Ascending aorta (tissue), 2 donors: ENCODE measurements at regions not wholly inside any gene's neighbourhood (a gene's known extent, or its start where the extent isn't known, plus 50 kb on each side); places are given as distances from the start of the nearest gene placed in this dataset.
A peak's percentile ranks its signal among the peaks of the same experiment; 100 is the strongest.
"Not testable (repeated sequence)": the region's sequence is repeated elsewhere in the genome, so short reads cannot be mapped to it uniquely, and the experiment has no call there.

Experiments
- DNase-seq, 2 donors: peaks; one replicate each; pipeline ENCODE4 v3.0.0-alpha.2; 2019; ENCODE audit warnings: low spot score in 2 of 2
- H3K27ac ChIP-seq, 2 donors: fragments of 200-600 bp; sonication (generic); one replicate each; pipeline ENCODE4 v1.5.1; 2016 to 2017; ENCODE audit warnings: mild to moderate bottlenecking in 1 of 2
- H3K27me3 ChIP-seq: fragments of 200-600 bp; sonication (generic); one replicate; pipeline ENCODE4 v1.5.1; 2017
- H3K36me3 ChIP-seq, 2 donors: fragments of 200-600 bp; sonication (generic); one replicate each; pipeline ENCODE4 v1.5.1; 2016
- H3K4me1 ChIP-seq, 2 donors: fragments of 200-600 bp; sonication (generic); one replicate each; pipeline ENCODE4 v1.5.1; 2016 to 2017; ENCODE audit warnings: mild to moderate bottlenecking in 1 of 2
- H3K4me3 ChIP-seq, 2 donors: fragments of 200-600 bp; sonication (generic); one replicate each; pipeline ENCODE4 v1.5.1; 2016 to 2017; ENCODE audit warnings: mild to moderate bottlenecking in 1 of 2
- H3K9me3 ChIP-seq, 2 donors: fragments of 200-600 bp; sonication (generic); one replicate each; pipeline ENCODE4 v1.5.1; 2016
- intact Hi-C: fragments of 100-400 bp; cut with DNase I; formaldehyde crosslinking; loops from one replicate; pipeline ENCODE4 v1.15.1; 2023
- TF ChIP-seq, protein P1 (sequence below), 3 experiments: fragments of 200-600 bp in 2 of 3; fragments of 450-650 bp in 1 of 3; sonication (generic) in 2 of 3; IDR thresholded peaks; one replicate each; pipeline ENCODE4 v1.5.1; 2016 to 2019; ENCODE audit warnings: antibody characterized with exemption in 3 of 3, mild to moderate bottlenecking in 1 of 3, moderate library complexity in 1 of 3

DNA sequence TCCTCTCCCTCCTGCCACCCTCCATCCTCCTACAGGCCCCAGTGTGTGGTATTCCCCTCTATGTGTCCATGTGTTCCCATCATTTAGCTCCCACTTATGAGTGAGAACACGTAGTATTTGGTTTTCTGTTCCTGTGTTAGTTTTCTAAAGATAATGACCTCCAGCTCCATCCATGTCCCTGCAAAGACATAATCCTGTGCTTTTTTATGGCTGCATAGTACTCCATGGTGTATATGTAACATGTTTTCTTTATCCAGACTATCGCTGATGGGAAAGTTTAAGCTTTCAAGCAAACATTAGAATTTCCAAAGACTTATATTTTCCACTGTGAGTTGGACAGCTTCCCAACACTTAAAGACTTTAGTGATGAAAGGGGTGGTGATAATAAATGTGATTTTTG lies 105.9 kb upstream of the PIAS1 start:
- DNase-seq, result no peak
- Histone ChIP-seq H3K4me3 (no peak overlapping the region), H3K9me3 (no peaks in the 10 kb centered on the region), H3K27ac (no peak overlapping the region), H3K27me3 (no peaks in the 10 kb centered on the region), H3K36me3 (no peaks in the 10 kb centered on the region), H3K4me1 (peaks cover 3 to 34% of the 10 kb centered on the region in 2 donors)
- intact Hi-C loops, result loop anchor here (5.0 kb wide), 1 partner anchor 106 kb away; the partner anchor contains the start of gene RNU6-1
- TF ChIP-seq, protein P1, sequence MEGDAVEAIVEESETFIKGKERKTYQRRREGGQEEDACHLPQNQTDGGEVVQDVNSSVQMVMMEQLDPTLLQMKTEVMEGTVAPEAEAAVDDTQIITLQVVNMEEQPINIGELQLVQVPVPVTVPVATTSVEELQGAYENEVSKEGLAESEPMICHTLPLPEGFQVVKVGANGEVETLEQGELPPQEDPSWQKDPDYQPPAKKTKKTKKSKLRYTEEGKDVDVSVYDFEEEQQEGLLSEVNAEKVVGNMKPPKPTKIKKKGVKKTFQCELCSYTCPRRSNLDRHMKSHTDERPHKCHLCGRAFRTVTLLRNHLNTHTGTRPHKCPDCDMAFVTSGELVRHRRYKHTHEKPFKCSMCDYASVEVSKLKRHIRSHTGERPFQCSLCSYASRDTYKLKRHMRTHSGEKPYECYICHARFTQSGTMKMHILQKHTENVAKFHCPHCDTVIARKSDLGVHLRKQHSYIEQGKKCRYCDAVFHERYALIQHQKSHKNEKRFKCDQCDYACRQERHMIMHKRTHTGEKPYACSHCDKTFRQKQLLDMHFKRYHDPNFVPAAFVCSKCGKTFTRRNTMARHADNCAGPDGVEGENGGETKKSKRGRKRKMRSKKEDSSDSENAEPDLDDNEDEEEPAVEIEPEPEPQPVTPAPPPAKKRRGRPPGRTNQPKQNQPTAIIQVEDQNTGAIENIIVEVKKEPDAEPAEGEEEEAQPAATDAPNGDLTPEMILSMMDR (IDR thresholded peaks at IDR 0.05), result no peak

DNA sequence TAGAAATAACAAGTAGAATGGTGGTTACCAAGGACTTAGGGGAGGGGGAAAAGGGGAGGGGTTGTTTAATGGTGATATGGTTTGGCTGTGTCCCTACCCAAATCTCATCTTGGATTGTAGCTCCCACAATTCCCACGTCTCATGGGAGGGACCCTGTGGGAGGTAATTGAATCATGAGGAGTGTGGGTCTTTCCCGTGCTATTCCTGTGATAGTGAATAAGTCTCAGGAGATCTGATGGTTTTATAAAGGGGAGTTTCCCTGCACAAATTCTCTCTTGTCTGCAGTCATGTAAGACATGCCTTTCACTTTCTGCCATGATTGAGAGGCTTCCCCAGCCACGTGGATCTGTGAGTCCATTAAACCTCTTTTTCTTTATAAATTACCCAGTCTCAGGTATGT lies 102.9 kb upstream of the PIAS1 start:
- intact Hi-C loops, H3K27me3 ChIP-seq, H3K36me3 ChIP-seq, H3K27ac ChIP-seq, DNase-seq, H3K4me3 ChIP-seq, H3K9me3 ChIP-seq: not testable (repeated sequence)
- peaks cover 3 to 18% of the 10 kb centered on the region in 2 donors for H3K4me1 ChIP-seq

DNA sequence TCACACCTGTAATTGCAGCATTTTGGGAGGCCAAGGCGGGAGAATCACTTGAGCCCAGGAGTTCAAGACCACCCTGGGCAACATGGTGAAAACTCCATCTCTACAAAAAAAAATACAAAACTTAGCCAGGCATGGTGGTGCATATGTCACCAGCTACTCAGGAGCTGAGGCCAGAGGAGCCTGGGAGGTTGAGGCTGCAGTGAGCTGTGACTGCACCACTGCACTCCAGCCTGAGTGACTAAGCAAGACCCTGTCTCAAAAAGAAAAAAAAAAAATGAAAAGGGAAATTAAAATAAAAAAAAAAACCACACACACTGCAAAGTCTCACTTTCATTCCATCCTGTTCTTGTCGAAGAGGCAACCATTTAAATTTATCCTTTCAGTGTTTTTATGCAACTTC lies 100.8 kb upstream of the PIAS1 start:
- no peak for DNase-seq
- H3K9me3 ChIP-seq, result no peaks in the 10 kb centered on the region
- no peaks in the 10 kb centered on the region for H3K27me3 ChIP-seq
- TF ChIP-seq, protein P1 (IDR thresholded peaks at IDR 0.05), result no peak
- no peak overlapping the region for H3K4me3 ChIP-seq
- H3K36me3 ChIP-seq, result no peaks in the 10 kb centered on the region
- intact Hi-C loops, result no loop called here
- H3K27ac ChIP-seq, result no peak overlapping the region
- peaks cover 0 to 7% of the 10 kb centered on the region in 2 donors for H3K4me1 ChIP-seq

DNA sequence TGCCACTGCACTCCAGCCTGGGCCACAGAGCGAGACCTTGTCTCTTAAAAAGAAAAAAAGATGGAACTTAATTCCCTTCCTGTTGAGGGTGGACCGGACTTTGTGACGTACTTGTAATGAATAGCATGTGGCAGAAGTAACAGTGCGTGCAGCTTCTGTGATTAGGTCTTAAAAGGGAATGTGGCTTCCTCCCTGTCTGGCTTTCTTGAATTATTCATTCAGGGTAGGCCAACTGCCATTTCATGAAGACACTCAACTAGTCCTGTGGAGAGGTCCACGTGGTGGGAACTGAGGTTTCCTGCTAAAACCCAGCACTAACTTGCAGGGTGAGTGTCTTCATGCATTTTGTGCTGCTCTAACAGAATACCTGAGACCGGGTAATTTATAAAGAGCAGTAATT lies 98.9 kb upstream of the PIAS1 start:
- Histone ChIP-seq H3K27me3 (no peaks in the 10 kb centered on the region), H3K4me3 (no peak overlapping the region), H3K4me1 (peaks cover 0 to 7% of the 10 kb centered on the region in 2 donors), H3K9me3 (no peaks in the 10 kb centered on the region), H3K27ac (peak overlapping the region; percentile 15 to 62), H3K36me3 (no peaks in the 10 kb centered on the region)
- intact Hi-C loops, result loop anchor here (5.0 kb wide), 2 partner anchors 38 to 73 kb away; no protein-coding TSS in a partner anchor
- no peak for DNase-seq
- TF ChIP-seq, protein P1 (IDR thresholded peaks at IDR 0.05), result no peak

DNA sequence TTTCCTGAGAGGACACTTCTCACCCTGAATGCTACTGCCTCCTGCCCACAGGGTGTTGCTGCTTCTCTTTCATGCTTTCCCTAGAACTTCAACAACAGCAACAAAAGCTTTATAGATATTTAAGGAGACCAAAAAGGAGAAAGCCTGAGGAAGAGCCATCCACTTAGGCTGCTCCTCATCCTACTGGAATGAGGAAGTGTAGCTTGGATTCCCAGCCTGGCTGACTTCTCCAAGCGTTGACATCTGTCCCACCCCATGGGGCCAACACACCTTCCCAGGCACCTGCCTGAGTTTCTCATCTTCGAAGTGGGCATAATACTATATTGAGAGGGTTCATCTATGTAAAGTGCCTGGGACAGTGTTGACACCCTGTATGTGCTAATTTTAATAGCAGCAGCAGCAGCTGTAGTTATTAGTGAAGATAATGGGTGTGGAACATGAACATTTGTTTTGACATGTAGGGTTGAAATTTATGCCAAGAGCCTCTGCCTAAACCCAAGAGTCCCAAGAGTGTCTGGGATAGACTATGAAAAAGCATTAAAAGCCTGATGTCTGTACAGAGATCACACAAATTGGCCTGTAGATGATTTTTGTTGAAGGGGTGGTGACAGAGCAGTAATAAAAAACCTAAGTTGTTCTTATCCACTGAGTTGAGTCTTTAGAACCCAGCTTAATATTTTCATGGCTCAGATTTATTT lies 96.5 kb upstream of the PIAS1 start:
- intact Hi-C loops, result loop anchor here (5.0 kb wide), 2 partner anchors 40 to 75 kb away; no protein-coding TSS in a partner anchor
- H3K27me3 ChIP-seq, result no peaks in the 10 kb centered on the region
- no peaks in the 10 kb centered on the region for H3K36me3 ChIP-seq
- peaks cover 0 to 7% of the 10 kb centered on the region in 2 donors for H3K4me1 ChIP-seq
- no peak for DNase-seq
- H3K9me3 ChIP-seq, result no peaks in the 10 kb centered on the region
- TF ChIP-seq, protein P1 (IDR thresholded peaks at IDR 0.05), result no peak
- no peak overlapping the region for H3K4me3 ChIP-seq
- no peak overlapping the region for H3K27ac ChIP-seq

DNA sequence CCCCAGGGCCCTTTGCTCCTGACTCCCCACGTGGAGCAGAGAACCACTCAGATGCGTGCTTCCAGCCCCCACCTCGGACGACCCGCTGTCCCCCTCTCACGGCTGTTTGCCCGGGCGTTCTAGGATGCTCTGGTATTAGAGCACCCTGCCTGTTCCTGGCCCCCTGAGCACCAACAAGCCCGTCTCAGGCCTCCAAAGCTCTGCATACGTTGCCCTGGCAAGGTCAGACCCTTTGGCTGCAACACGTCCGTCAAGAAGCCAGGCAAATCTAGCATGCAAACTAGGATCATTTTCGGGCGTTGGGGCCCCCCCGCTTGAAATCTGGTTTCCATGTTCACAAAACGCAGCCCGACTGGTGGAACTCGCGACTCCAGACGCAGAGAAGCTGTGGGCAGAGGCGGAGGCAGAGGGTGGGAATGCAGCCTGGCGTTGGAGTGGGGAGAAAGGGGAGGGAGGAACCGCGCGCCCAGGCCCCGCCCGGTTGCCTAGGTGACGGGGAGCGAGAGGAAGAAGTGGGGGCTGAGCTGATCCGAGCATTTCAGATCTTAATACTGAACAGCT lies 86.2 kb upstream of the PIAS1 start:
- intact Hi-C loops, result loop anchor here (5.0 to 10.0 kb wide), 2 partner anchors 87 to 106 kb away; partner anchors contain the start of gene PIAS1
- H3K36me3 ChIP-seq, result no peaks in the 10 kb centered on the region
- H3K27me3 ChIP-seq, result no peaks in the 10 kb centered on the region
- peak overlapping the region; percentile 41 to 59 for H3K4me3 ChIP-seq
- H3K27ac ChIP-seq, result peak overlapping the region in 1 of 2 donors; percentile 45
- TF ChIP-seq, protein P1 (IDR thresholded peaks at IDR 0.05), result no peak
- no peaks in the 10 kb centered on the region for H3K9me3 ChIP-seq
- peak in 1 of 2 donors; percentile 89 for DNase-seq
- no peaks in the 10 kb centered on the region for H3K4me1 ChIP-seq
